Esophagus squamous epithelium (tissue), 5 donors: ENCODE measurements at regions not wholly inside any gene's neighbourhood (a gene's known extent, or its start where the extent isn't known, plus 50 kb on each side); places are given as distances from the start of the nearest gene placed in this dataset.

ENCODE experiments used
- DNase-seq: peaks from one replicate; lab custom pipeline; 2025; lab: John Stamatoyannopoulos, UW
- H3K27ac ChIP-seq, 4 donors: fragments of 200-600 bp; sonication (generic); one replicate each; pipeline ENCODE4 v1.5.1; 2016 to 2019; ENCODE audit warnings: mild to moderate bottlenecking in 1 of 4
- H3K27me3 ChIP-seq, 4 donors: fragments of 200-600 bp; sonication (generic); 1 replicate in 3 of 4; 2 replicates in 1 of 4; pipeline versions ENCODE4 v1.5.1 to v1.6.0; 2017 to 2021; ENCODE audit warnings: antibody characterized with exemption in 1 of 4
- H3K36me3 ChIP-seq, 3 donors: fragments of 200-600 bp; sonication (generic); one replicate each; pipeline ENCODE4 v1.5.1; 2016 to 2019
- H3K4me1 ChIP-seq, 3 donors: fragments of 200-600 bp; sonication (generic); one replicate each; pipeline ENCODE4 v1.5.1; 2017 to 2019
- H3K4me3 ChIP-seq, 4 donors: fragments of 200-600 bp; sonication (generic); 1 replicate in 3 of 4; 2 replicates in 1 of 4; pipeline ENCODE4 v1.5.1; 2016 to 2019; ENCODE audit warnings: mild to moderate bottlenecking in 2 of 4, moderate library complexity in 1 of 4
- H3K9me3 ChIP-seq, 3 donors: fragments of 200-600 bp; sonication (generic); one replicate each; pipeline ENCODE4 v1.5.1; 2016 to 2019
- CTCF ChIP-seq, 6 experiments: fragments of 450-650 bp in 4 of 6; fragments of 200-600 bp in 2 of 6; sonication (generic) in 2 of 6; IDR thresholded peaks; one replicate each; pipeline ENCODE4 v1.5.1; 2016 to 2019; ENCODE audit warnings: antibody characterized with exemption in 6 of 6, mild to moderate bottlenecking in 4 of 6, moderate library complexity in 4 of 6
- POLR2A ChIP-seq, 4 donors: fragments of 450-650 bp; IDR thresholded peaks; one replicate each; pipeline ENCODE4 v1.6.1; 2017; ENCODE audit warnings: antibody characterized with exemption in 4 of 4, mild to moderate bottlenecking in 4 of 4, moderate library complexity in 3 of 4
- WGBS, 2 donors: methylation state at CpG; one replicate each; pipeline ENCODE4 v1.1.5; 2018; 5-methylcytosine and 5-hydroxymethylcytosine counted together
- intact Hi-C: fragments of 100-400 bp; cut with DNase I; formaldehyde crosslinking; loops from one replicate; pipeline ENCODE4 v1.15.0; 2022
- donor health status: DM: yes; HTN: yes; CAD: no.

GRCh38 chr18:47717257-47717656 lies 213.2 kb downstream of the SMAD2 start:
- no peaks in the 10 kb centered on the region for H3K4me1 ChIP-seq
- intact Hi-C loops: no loop called here
- no peak for TF ChIP-seq POLR2A (IDR thresholded peaks at IDR 0.05)
- WGBS, 2 donors: 80 to 82% methylated on average over 1 to 3 of the region's 3 CpGs
- no peaks in the 10 kb centered on the region for H3K9me3 ChIP-seq
- H3K36me3 ChIP-seq: no peaks in the 10 kb centered on the region
- no peak overlapping the region for H3K27ac ChIP-seq
- DNase-seq: no peak
- peaks cover 0 to 13% (median 0%) of the 10 kb centered on the region in 4 donors for H3K27me3 ChIP-seq
- no peak overlapping the region for H3K4me3 ChIP-seq

- Histone ChIP-seq H3K4me3 (no peak overlapping the region), H3K27ac (no peak overlapping the region), H3K27me3 (peaks cover 0 to 18% (median 0%) of the 10 kb centered on the region in 4 donors), H3K4me1 (no peaks in the 10 kb centered on the region), H3K36me3 (no peaks in the 10 kb centered on the region), H3K9me3 (no peaks in the 10 kb centered on the region)
- TF ChIP-seq CTCF (IDR thresholded peaks at IDR 0.05) (no peak), POLR2A (IDR thresholded peaks at IDR 0.05) (no peak)
- DNase-seq: no peak
- intact Hi-C loops: no loop called here
- WGBS, 2 donors: 30 to 32% methylated on average over 5 to 6 of the region's 6 CpGs
These were observed 213.8 kb downstream of the SMAD2 start for GRCh38 chr18:47716632-47717185.

- Histone ChIP-seq H3K27ac (no peak overlapping the region), H3K4me1 (no peaks in the 10 kb centered on the region)
- 69 to 71% methylated on average over 2 of the region's 2 CpGs for WGBS, 2 donors
These were observed 220.0 kb downstream of the SMAD2 start for GRCh38 chr18:47710451-47710850.

GRCh38 chr18:47709556-47709955 lies 220.9 kb downstream of the SMAD2 start:
- no peak for DNase-seq
- H3K4me1 ChIP-seq: no peaks in the 10 kb centered on the region
- no peaks in the 10 kb centered on the region for H3K9me3 ChIP-seq
- H3K27me3 ChIP-seq: peaks cover 0 to 19% (median 0%) of the 10 kb centered on the region in 4 donors
- H3K4me3 ChIP-seq: no peak overlapping the region
- WGBS, 2 donors: 41 to 44% methylated on average over 4 of the region's 4 CpGs
- no peaks in the 10 kb centered on the region for H3K36me3 ChIP-seq
- H3K27ac ChIP-seq: no peak overlapping the region
- intact Hi-C loops: no loop called here
- TF ChIP-seq POLR2A (IDR thresholded peaks at IDR 0.05) (no peak), CTCF (IDR thresholded peaks at IDR 0.05) (no peak)

More at GRCh38 chr18:47710451-47710850, 220.0 kb downstream of the SMAD2 start:
- H3K36me3 ChIP-seq: no peaks in the 10 kb centered on the region
- intact Hi-C loops: no loop called here
- TF ChIP-seq CTCF (IDR thresholded peaks at IDR 0.05): no peak
- TF ChIP-seq POLR2A (IDR thresholded peaks at IDR 0.05): no peak
- no peaks in the 10 kb centered on the region for H3K9me3 ChIP-seq
- H3K4me3 ChIP-seq: no peak overlapping the region
- H3K27me3 ChIP-seq: peaks cover 0 to 19% (median 0%) of the 10 kb centered on the region in 4 donors
- no peak for DNase-seq

- peaks cover 0 to 15% (median 0%) of the 10 kb centered on the region in 4 donors for H3K27me3 ChIP-seq
- no peaks in the 10 kb centered on the region for H3K36me3 ChIP-seq
- TF ChIP-seq POLR2A (IDR thresholded peaks at IDR 0.05): no peak
- no peak for TF ChIP-seq CTCF (IDR thresholded peaks at IDR 0.05)
- intact Hi-C loops: no loop called here
- no peaks in the 10 kb centered on the region for H3K9me3 ChIP-seq
- WGBS, 2 donors: 50 to 55% methylated on average over 3 of the region's 3 CpGs
- H3K4me3 ChIP-seq: no peak overlapping the region
- no peak overlapping the region for H3K27ac ChIP-seq
- DNase-seq: no peak
- no peaks in the 10 kb centered on the region for H3K4me1 ChIP-seq
These were observed 222.3 kb downstream of the SMAD2 start for GRCh38 chr18:47708206-47708605.
